ENCODE measurements at regions not wholly inside any gene's neighbourhood (a gene's known extent, or its start where the extent isn't known, plus 50 kb on each side); places are given as distances from the start of the nearest gene placed in this dataset.

- TF ChIP-seq ZNF777 (tag by site-specific recombination; IDR thresholded peaks at IDR 0.05; ENCODE audit: borderline replicate concordance) (no peak), CTCF (tag by site-specific recombination; IDR thresholded peaks at IDR 0.05) (no peak), KLF1 (tag by site-specific recombination; IDR thresholded peaks at IDR 0.05) (no peak), ZNF768 (tag by site-specific recombination; IDR thresholded peaks at IDR 0.05) (no peak), ZNF324 (tag by site-specific recombination; IDR thresholded peaks at IDR 0.05) (no peak), ZNF639 (tag by site-specific recombination; IDR thresholded peaks at IDR 0.05) (no peak), GLIS2 (tag by site-specific recombination; IDR thresholded peaks at IDR 0.05) (no peak)
Measured at GRCh38 chr13:34695063-34695462, 247.0 kb upstream of the NBEA start.
